OCI-LY3 (cell line): ENCODE measurements at regions not wholly inside any gene's neighbourhood (a gene's known extent, or its start where the extent isn't known, plus 50 kb on each side); places are given as distances from the start of the nearest gene placed in this dataset.

Source experiments
- EZH2phosphoT487 ChIP-seq: fragments of 200-600 bp; shearing (Covaris generic); IDR thresholded peaks from 2 replicates; pipeline ENCODE4 v1.6.1; 2018; ENCODE audit warnings: antibody characterized with exemption, mixed run types, low read depth
- TF ChIP-seq, protein P1 (sequence below): fragments of 200-600, 300-600 bp; sonication (generic); IDR thresholded peaks from 2 replicates; pipeline ENCODE4 v1.5.1; 2014; ENCODE audit warnings: antibody characterized with exemption, low read length, low read depth

GRCh38 chr12:113674302-113674701, 202.6 kb upstream of the LHX5 start:
- TF ChIP-seq, protein P1, sequence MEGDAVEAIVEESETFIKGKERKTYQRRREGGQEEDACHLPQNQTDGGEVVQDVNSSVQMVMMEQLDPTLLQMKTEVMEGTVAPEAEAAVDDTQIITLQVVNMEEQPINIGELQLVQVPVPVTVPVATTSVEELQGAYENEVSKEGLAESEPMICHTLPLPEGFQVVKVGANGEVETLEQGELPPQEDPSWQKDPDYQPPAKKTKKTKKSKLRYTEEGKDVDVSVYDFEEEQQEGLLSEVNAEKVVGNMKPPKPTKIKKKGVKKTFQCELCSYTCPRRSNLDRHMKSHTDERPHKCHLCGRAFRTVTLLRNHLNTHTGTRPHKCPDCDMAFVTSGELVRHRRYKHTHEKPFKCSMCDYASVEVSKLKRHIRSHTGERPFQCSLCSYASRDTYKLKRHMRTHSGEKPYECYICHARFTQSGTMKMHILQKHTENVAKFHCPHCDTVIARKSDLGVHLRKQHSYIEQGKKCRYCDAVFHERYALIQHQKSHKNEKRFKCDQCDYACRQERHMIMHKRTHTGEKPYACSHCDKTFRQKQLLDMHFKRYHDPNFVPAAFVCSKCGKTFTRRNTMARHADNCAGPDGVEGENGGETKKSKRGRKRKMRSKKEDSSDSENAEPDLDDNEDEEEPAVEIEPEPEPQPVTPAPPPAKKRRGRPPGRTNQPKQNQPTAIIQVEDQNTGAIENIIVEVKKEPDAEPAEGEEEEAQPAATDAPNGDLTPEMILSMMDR: no peak
- no peak for TF ChIP-seq EZH2phosphoT487
